CD14-positive monocyte (primary cell): ENCODE measurements at regions not wholly inside any gene's neighbourhood (a gene's known extent, or its start where the extent isn't known, plus 50 kb on each side); places are given as distances from the start of the nearest gene placed in this dataset.

Experiments
- DNase-seq, 3 donors: peaks; one replicate each; pipeline ENCODE4 v3.0.0-alpha.2; 2011 to 2022
- H2AFZ ChIP-seq: 2 replicates; pipeline ENCODE4 v1.6.0; 2012; ENCODE audit warnings: mild to moderate bottlenecking, low read depth, low read length, inconsistent platforms; ENCODE audit not compliant: insufficient read depth, poor library complexity, severe bottlenecking
- H3K27ac ChIP-seq, 2 donors: 1 replicate in 1 of 2; 2 replicates in 1 of 2; pipeline ENCODE4 v1.5.1; 2012 to 2013; ENCODE audit warnings: low read length in 2 of 2, control low read depth in 1 of 2, inconsistent platforms in 1 of 2, low read depth in 1 of 2, mild to moderate bottlenecking in 1 of 2
- H3K27me3 ChIP-seq, 2 donors: one replicate each; pipeline versions ENCODE4 v1.6.0 to v1.6.1; 2011 to 2013; ENCODE audit warnings: low read length in 2 of 2; ENCODE audit not compliant: control insufficient read depth in 2 of 2, insufficient read depth in 2 of 2
- H3K36me3 ChIP-seq, 2 donors: replicated peaks in 1 of 2; 1 replicate in 1 of 2; 2 replicates in 1 of 2; pipeline versions ENCODE4 v1.5.1 to v1.6.1; 2012 to 2013; ENCODE audit warnings: low read length in 2 of 2, control low read depth in 1 of 2, inconsistent platforms in 1 of 2, mild to moderate bottlenecking in 1 of 2; ENCODE audit not compliant: insufficient read depth in 2 of 2, control insufficient read depth in 1 of 2
- H3K4me1 ChIP-seq, 2 donors: 1 replicate in 1 of 2; 2 replicates in 1 of 2; pipeline versions ENCODE4 v1.5.1 to v1.6.1; 2012 to 2013; ENCODE audit warnings: low read length in 2 of 2, control low read depth in 1 of 2, inconsistent platforms in 1 of 2, mild to moderate bottlenecking in 1 of 2, moderate library complexity in 1 of 2; ENCODE audit not compliant: insufficient read depth in 2 of 2, control insufficient read depth in 1 of 2
- H3K4me2 ChIP-seq: replicated peaks from 2 replicates; pipeline ENCODE3; 2012; ENCODE audit warnings: low read length, moderate library complexity, mild to moderate bottlenecking; ENCODE audit not compliant: poor library complexity, severe bottlenecking; ENCODE audit errors: extremely low read depth
- H3K4me3 ChIP-seq, 3 experiments: fragments of 200-600 bp in 1 of 3; sonication (generic) in 1 of 3; replicated peaks in 1 of 3; 1 replicate in 2 of 3; 2 replicates in 1 of 3; pipeline ENCODE4 v1.5.1; 2011 to 2013; ENCODE audit warnings: low read length in 3 of 3, mild to moderate bottlenecking in 3 of 3, control low read depth in 2 of 3, low read depth in 2 of 3, inconsistent platforms in 1 of 3, moderate library complexity in 1 of 3
- H3K79me2 ChIP-seq: 2 replicates; pipeline ENCODE4 v1.6.0; 2012; ENCODE audit warnings: mild to moderate bottlenecking, control low read depth, inconsistent platforms, low read length, moderate library complexity; ENCODE audit not compliant: insufficient read depth
- H3K9ac ChIP-seq: 2 replicates; pipeline ENCODE4 v1.6.0; 2017; ENCODE audit warnings: low read length, mild to moderate bottlenecking; ENCODE audit not compliant: insufficient read depth, poor library complexity, severe bottlenecking
- H3K9me3 ChIP-seq, 2 donors: replicated peaks in 1 of 2; 1 replicate in 1 of 2; 2 replicates in 1 of 2; pipeline versions ENCODE4 v1.5.1 to v1.6.1; 2012 to 2013; ENCODE audit warnings: low read length in 2 of 2, control low read depth in 1 of 2; ENCODE audit not compliant: control insufficient read depth in 1 of 2, insufficient read depth in 1 of 2
- H4K20me1 ChIP-seq: 2 replicates; pipeline ENCODE4 v1.6.0; 2012; ENCODE audit warnings: mild to moderate bottlenecking, low read length, control low read depth, moderate library complexity; ENCODE audit not compliant: insufficient read depth
- H3K27ac Mint-ChIP-seq, 7 donors: one replicate each; pipeline ENCODE4 v1.8.0; 2020; ENCODE audit warnings: mild to moderate bottlenecking in 7 of 7, mixed read lengths in 7 of 7, moderate library complexity in 6 of 7, inconsistent platforms in 2 of 7
- H3K27me3 Mint-ChIP-seq, 3 donors: one replicate each; pipeline ENCODE4 v1.8.0; 2021 to 2022; ENCODE audit warnings: low read depth in 3 of 3, mild to moderate bottlenecking in 3 of 3, mixed read lengths in 3 of 3, moderate library complexity in 3 of 3, inconsistent platforms in 1 of 3
- H3K36me3 Mint-ChIP-seq, 2 donors: one replicate each; pipeline ENCODE4 v1.8.0; 2020; ENCODE audit warnings: mixed read lengths in 2 of 2, inconsistent platforms in 1 of 2, mild to moderate bottlenecking in 1 of 2
- H3K4me1 Mint-ChIP-seq: one replicate; pipeline ENCODE4 v1.8.0; 2020; ENCODE audit warnings: mild to moderate bottlenecking, mixed read lengths
- H3K4me3 Mint-ChIP-seq, 2 donors: one replicate each; pipeline ENCODE4 v1.8.0; 2020; ENCODE audit warnings: mild to moderate bottlenecking in 2 of 2, mixed read lengths in 2 of 2, moderate library complexity in 1 of 2
- H3K9me3 Mint-ChIP-seq, 7 donors: one replicate each; pipeline ENCODE4 v1.8.0; 2020 to 2022; ENCODE audit warnings: mixed read lengths in 7 of 7, mild to moderate bottlenecking in 6 of 7, moderate library complexity in 6 of 7, inconsistent platforms in 2 of 7
- WGBS: methylation state at CpG from one replicate; pipeline ENCODE4 v1.1.5; 2013; ENCODE audit warnings: missing lambda C conversion rate; ENCODE audit not compliant: insufficient coverage; 5-methylcytosine and 5-hydroxymethylcytosine counted together
- intact Hi-C, 2 donors: fragments of 100-400 bp; cut with micrococcal nuclease; formaldehyde crosslinking; loops; one replicate each; pipeline versions ENCODE4 v1.15.0 to v1.15.1; 2023
- TF ChIP-seq, protein P1 (sequence below): fragments of 200-600 bp; IDR thresholded peaks from one replicate; pipeline ENCODE4 v1.8.0; 2022; ENCODE audit warnings: antibody characterized with exemption, mild to moderate bottlenecking

DNA sequence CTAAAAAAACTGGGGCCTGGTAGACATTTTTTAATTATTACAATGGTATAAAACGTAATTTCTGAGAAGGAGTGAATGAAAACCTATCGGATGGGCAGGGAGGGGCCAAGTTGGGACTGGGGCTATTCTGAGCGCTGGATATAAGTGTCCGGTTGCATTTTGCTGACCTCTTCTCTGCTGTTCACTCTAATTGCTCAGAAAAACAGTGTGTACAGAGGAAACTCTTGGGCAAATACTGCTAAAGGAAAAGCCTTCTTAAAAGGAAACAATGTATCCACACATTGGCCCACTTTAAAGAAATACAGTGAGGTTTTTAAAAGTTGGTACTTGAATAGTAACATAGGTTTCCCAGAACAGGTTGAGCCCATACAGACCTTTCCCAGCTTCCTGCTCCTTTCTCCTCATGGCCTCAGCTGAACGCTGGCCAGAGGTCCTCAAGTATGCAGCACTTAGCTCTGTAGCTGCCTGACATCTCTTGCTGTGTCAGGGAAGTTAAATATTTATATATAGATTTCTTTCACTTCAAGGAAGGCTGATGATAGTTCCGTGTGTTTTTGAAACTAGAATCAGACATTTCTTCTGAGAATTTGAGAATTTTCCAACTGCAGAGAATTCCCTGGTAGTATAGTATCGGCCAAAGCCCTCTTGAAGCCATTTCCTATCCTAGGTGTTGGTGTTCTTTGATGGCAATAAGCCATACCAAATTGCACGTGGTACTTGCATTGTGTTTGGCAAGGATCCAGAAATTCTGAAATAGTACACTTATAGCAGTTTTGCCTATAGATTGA lies 97.1 kb upstream of the SLC4A4 start:
- H3K36me3 ChIP-seq = no peaks in the 10 kb centered on the region
- WGBS = 100% methylated on average over 5 of the region's 8 CpGs
- no peak overlapping the region for H3K4me2 ChIP-seq
- no peak for DNase-seq
- H3K27ac ChIP-seq = no peak overlapping the region
- no peaks in the 10 kb centered on the region for H3K9me3 ChIP-seq
- Mint-ChIP-seq H3K36me3 (no peaks in the 10 kb centered on the region), H3K27me3 (peaks cover 0 to 2% (median 0%) of the 10 kb centered on the region in 3 donors), H3K9me3 (no peaks in the 10 kb centered on the region), H3K27ac (no peak overlapping the region), H3K4me3 (no peak overlapping the region), H3K4me1 (peaks cover 8% of the 10 kb centered on the region)
- no peaks in the 10 kb centered on the region for H4K20me1 ChIP-seq
- peaks cover 5 to 6% of the 10 kb centered on the region in 2 donors for H3K4me1 ChIP-seq
- no peak overlapping the region for H3K4me3 ChIP-seq
- H3K79me2 ChIP-seq = no peaks in the 10 kb centered on the region
- no peak overlapping the region for H3K9ac ChIP-seq
- no peaks in the 10 kb centered on the region for H3K27me3 ChIP-seq
- intact Hi-C loops = no loop called here
- TF ChIP-seq, protein P1, sequence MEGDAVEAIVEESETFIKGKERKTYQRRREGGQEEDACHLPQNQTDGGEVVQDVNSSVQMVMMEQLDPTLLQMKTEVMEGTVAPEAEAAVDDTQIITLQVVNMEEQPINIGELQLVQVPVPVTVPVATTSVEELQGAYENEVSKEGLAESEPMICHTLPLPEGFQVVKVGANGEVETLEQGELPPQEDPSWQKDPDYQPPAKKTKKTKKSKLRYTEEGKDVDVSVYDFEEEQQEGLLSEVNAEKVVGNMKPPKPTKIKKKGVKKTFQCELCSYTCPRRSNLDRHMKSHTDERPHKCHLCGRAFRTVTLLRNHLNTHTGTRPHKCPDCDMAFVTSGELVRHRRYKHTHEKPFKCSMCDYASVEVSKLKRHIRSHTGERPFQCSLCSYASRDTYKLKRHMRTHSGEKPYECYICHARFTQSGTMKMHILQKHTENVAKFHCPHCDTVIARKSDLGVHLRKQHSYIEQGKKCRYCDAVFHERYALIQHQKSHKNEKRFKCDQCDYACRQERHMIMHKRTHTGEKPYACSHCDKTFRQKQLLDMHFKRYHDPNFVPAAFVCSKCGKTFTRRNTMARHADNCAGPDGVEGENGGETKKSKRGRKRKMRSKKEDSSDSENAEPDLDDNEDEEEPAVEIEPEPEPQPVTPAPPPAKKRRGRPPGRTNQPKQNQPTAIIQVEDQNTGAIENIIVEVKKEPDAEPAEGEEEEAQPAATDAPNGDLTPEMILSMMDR = no peak
- no peak overlapping the region for H2AFZ ChIP-seq

DNA sequence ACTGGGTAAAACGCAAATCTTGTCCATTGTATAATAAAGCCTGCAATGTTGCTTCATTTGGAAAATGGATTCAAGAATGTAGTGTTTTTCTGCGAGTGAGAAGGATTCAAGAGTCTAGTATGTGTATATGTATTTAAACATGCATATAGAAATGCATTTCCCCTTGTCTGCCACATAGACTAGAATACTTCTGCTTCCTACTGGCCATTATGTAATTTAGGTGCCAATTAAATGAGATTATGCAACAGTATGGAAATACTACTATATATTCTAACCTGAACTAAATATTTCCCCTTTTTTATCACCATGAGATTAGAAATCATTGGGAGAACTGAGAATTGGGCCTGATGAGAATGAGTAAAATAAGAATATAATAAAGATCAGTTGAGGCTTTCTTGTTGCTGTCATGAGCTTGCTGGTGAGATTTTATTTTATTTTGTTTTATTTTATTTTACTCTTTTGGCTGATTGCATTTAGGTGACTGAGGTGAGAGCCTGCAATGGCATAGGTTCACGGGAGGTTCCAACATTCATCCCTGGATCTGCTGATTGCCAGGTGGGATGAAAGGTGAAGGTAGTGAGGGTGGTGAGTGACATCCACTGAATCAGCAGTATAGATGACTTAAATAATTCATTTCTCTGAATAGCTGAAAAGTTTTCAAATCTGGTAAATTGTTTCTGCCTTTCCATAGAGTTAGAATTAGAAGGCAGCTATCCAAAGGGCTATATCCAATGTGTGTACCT lies 95.6 kb upstream of the SLC4A4 start:
- H3K4me1 Mint-ChIP-seq = peaks cover 8% of the 10 kb centered on the region
- intact Hi-C loops = no loop called here
- TF ChIP-seq, protein P1 = no peak
- peaks cover 0 to 2% (median 0%) of the 10 kb centered on the region in 3 donors for H3K27me3 Mint-ChIP-seq
- peak overlapping the region in 1 of 7 donors; percentile 36 for H3K27ac Mint-ChIP-seq
- Histone ChIP-seq H3K79me2 (no peaks in the 10 kb centered on the region), H3K9me3 (no peaks in the 10 kb centered on the region), H3K27me3 (no peaks in the 10 kb centered on the region), H3K27ac (no peak overlapping the region), H2AFZ (no peak overlapping the region), H3K36me3 (no peaks in the 10 kb centered on the region), H3K4me1 (peaks cover 5 to 6% of the 10 kb centered on the region in 2 donors), H3K4me3 (no peak overlapping the region), H4K20me1 (no peaks in the 10 kb centered on the region), H3K9ac (no peak overlapping the region), H3K4me2 (no peak overlapping the region)
- no peaks in the 10 kb centered on the region for H3K9me3 Mint-ChIP-seq
- WGBS = no CpG with 5 or more reads among the region's 3 CpGs
- DNase-seq = peak; percentile 25 to 37 (median 35)
- no peaks in the 10 kb centered on the region for H3K36me3 Mint-ChIP-seq
- H3K4me3 Mint-ChIP-seq = no peak overlapping the region
